A172 (cell line): ENCODE measurements at regions not wholly inside any gene's neighbourhood (a gene's known extent, or its start where the extent isn't known, plus 50 kb on each side); places are given as distances from the start of the nearest gene placed in this dataset.

Source experiments
- DNase-seq: peaks from one replicate; pipeline ENCODE4 v3.0.0-alpha.2; 2015; ENCODE audit warnings: low spot score

DNA sequence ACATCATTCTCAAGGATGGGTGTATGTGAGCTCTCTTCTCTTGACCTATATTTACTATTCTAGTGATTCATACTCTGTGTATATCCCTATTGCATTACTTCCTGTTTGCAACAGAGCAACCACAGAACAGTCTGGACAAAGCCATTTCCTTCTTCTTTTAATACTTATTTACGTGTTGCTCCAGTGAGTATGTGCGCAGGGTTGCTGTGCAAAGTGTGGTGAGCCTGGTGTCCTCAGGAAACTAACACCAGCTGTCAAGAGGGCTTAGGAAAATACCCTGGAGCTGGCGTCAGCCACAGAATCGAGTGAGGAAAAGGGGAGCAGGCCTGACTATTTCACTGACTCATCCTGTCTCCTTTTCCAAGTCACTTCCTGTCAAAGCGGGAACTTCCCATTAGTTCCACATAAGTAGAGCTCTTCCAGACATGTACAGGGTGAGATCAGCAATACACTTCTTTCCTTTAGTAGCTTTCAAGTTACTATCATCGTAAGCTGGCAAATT is 214.1 kb upstream of the COPS8 start:
- peak; percentile 98 for DNase-seq

GRCh38 chr2:236872015-236872414 is 213.7 kb upstream of the COPS8 start:
- DNase-seq: no peak

DNA sequence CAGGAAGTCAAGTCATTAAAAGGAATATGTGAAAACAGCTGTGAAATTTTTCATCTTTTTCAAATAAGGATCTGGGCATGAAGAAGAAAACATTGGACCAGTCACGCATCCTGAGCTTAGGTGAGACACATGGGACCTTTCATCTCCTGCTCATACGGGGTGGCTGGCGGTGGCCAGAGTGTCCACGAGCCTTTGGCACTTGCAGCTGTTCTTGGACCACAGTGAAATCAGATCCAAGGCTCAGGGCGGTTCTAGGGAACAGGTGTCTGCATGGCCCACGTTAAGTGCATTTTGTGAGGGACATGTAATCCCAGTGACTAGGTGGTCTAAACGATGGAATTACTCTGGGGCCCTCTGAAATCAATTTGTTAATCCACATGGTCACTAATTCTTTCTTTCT is 212.7 kb upstream of the COPS8 start:
- DNase-seq: no peak

GRCh38 chr2:236873636-236874035 is 212.1 kb upstream of the COPS8 start:
- no peak for DNase-seq

- DNase-seq: no peak
Observed at GRCh38 chr2:236874866-236875481, 210.7 kb upstream of the COPS8 start.

DNA sequence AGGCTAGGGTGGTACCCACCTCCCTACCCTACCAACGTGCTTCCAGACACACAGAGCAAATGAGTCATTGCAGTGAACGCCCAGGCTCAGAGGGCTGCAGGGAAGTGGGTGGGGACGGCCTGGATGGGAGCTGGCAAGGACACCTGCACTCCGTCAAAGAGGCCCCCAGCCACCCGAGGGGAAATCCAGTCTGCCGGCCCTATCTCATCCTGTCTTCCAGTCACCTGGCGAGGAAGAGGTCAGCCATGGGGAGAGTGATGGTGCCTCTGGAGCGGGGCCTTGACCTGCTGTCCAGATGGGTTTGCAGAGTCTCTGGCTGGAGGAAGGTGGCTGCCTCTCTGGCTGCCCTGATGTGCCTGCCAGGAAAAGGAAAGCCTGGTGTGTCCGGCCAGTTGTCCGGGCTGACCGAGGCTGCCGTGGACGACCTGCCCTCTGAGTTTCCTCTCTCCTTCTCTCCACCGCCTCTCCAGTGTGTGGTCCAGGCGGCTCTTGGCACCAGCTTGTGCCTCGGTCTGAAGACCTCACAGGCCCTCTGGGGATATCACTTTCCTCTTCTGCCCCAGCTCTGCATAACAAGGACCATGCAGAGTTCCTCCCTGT is 209.7 kb upstream of the COPS8 start:
- peak; percentile 84 for DNase-seq

DNA sequence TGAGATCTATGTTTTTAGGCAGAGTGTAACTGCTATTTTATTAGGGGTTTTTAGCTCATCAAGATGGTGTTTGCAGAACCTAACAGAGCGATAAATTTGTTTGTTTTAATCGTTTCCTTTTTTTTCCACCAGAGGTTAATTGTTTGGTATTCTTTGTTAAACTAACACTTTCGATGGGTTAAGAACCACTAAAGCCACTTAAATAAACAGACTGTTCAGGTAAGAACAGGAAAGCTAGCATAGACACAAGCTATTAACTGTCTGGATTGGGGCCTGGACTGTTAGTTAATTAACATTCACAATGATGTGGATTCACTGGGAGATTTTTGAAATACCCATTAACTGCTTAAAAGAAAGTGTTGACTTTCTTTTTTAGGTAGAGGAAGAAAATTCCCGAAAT is 209.0 kb upstream of the COPS8 start:
- DNase-seq: no peak

GRCh38 chr2:236877972-236878371 is 207.7 kb upstream of the COPS8 start:
- DNase-seq: no peak

- DNase-seq: no peak
Observed at GRCh38 chr2:236879416-236879963, 206.2 kb upstream of the COPS8 start.

- no peak for DNase-seq
Observed at GRCh38 chr2:236882074-236882473, 203.6 kb upstream of the COPS8 start.

DNA sequence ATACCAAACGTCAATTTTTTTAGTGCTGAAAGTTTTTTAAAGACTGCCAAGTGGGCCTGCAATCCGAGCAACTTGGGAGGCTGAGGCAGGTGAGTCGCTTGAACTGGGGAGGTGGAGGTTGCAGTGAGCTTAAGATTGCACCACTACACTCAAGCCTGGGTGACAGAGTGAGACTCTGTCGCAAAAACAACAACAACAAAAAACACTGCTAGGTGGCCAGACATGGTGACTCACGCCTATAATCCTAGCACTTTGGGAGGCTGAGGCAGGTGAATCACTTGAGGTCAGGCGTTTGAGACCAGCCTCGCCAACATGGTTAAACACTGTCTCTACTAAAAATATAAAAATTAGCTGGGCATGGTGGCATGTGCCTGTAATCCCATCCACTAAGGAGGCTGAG is 202.8 kb upstream of the COPS8 start:
- DNase-seq: no peak

DNA sequence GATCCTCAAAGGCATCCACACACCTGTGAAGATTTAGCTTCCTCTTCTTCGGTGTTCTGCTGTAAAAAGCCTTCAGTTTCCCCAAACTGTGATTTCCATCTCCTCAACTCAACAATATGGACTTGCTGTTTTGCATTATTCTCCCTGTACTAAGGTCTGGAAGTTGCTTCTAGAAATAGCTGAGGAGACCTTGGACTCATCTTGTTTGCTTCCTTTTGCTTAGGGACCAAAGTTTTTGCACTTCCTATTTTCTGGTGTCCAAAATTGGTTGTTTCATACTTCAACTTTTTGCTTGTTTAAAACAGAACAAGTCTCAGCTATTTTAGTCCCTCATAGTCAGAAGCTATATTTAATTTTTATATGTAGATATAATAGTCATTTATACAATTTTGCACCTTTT is 201.9 kb upstream of the COPS8 start:
- DNase-seq: no peak

DNA sequence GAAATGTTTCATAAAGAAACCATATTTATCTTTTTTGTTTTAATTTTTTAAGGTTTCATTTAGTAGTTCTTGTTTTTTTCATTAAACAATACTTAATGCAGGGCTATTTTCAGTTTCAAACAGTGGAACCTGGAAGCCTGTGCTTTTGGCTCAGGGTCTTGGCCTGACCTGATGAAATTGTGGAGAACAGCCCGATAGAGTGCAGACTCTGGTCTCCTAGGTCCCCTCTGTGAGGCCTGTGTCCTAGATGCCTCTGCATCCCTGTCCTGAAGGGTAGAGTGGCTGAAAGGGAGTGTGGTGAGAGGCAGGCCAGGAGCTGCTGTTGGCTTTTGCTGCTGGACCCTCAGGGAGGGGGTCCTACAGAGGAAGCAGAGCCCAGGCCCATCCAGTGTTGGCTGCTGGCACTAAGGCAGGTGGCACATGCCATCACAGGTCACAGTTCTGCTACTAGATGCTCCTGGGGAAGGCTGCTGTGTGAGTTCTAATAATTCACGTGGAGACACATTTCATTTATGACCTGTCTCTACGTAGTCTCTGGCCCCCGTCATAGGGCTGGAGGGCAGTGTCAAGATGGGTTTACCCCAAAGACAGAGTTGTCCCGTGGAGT is 201.0 kb upstream of the COPS8 start:
- DNase-seq: no peak

- no peak for DNase-seq
Observed at GRCh38 chr2:236886456-236886855, 199.2 kb upstream of the COPS8 start.

GRCh38 chr2:236887531-236887930 is 198.2 kb upstream of the COPS8 start:
- DNase-seq: no peak

- DNase-seq: no peak
Observed at GRCh38 chr2:236887953-236888793, 197.5 kb upstream of the COPS8 start.

- no peak for DNase-seq
Observed at GRCh38 chr2:236888794-236889780, 196.6 kb upstream of the COPS8 start.

DNA sequence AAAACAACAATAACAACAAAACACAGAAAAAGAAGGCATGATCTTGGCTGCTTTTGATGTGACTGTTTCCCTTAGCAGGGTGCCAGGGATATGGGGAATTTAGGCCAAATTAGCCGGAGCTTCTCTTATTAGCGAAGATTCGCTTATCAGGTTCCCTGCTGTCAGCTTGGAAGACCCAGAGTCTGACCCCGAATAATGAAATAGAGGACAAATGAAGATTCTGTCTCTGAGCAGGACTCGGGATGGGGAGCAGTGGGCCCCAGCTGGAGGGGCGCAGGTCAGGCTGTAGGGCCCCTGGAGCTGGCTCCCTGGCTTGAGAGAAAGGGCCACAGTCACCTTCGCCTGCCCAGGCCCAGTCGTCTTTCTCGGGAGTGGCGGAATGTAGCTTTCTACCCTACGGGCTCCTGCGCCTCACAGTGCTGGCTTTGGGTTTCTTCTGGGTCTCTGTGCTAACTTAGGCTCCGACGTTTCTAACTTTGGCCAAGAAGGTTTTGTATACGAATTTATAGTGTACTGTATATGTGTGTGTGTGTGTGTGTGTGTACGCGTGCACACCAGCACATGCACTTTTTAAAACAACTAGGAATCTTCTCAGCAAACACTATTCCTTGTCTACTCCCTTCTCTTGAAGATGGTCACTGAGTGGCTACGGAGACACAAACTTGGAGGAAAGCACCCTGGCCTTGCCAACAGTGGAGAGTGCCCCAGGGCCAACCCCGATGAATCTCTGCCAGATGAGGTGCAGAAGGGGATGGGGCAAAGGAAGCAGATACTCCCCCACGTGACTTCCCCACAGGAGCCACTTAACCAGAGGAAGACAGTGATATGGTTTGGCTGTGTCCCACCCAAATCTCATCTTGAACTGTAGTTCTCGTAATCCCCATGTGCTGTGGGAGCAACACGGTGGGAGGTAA is 195.6 kb upstream of the COPS8 start:
- DNase-seq: no peak

DNA sequence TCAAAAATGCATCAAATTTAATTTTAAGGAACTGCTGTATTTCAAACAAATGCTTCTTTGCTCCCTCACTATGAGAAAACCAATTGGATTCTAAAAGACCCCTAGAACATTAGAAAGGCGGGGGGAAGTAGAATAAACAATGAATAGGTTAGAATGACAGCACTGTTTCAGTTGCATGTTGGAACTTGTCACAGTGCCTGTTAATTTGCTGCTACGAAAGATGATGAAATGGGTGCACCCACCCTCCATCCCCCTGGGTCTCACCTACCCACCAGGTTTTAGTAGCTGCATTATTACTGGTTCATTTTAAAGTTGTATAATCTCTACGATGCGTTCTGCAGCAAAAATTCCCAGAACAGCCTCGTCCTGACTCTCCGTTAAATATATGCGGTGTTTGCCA is 193.0 kb upstream of the COPS8 start:
- no peak for DNase-seq

DNA sequence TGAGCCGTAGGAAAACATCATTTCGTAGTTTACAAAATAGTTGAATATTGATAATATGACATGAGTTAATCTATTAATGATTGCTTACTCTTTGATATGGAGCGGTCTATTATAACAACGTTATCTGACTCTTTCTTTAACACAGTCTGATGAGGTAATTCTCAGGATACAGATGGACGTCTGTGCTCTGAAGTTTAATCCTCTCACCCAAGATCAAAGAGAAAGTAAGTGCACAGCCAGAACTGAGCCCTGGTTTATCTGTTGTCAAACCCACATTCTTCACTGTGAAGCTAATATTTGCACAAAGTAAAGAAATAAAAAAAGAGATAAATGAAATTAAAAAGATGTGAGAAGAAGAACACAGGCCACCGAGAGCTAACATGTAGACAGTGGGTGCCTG is 190.9 kb upstream of the COPS8 start:
- DNase-seq: no peak
